H9 (cell line): ENCODE measurements at regions not wholly inside any gene's neighbourhood (a gene's known extent, or its start where the extent isn't known, plus 50 kb on each side); places are given as distances from the start of the nearest gene placed in this dataset.

Source experiments
- DNase-seq: peaks from one replicate; pipeline ENCODE4 v3.0.0-alpha.2; 2017
- H2AFZ ChIP-seq: one replicate; pipeline ENCODE4 v1.6.1; 2013; ENCODE audit warnings: mild to moderate bottlenecking, low read length, control low read depth, moderate library complexity
- H2AK5ac ChIP-seq: 2 replicates; pipeline ENCODE4 v1.6.1; 2013; ENCODE audit warnings: low read length, control low read depth, mixed read lengths; ENCODE audit not compliant: insufficient read length
- H2BK120ac ChIP-seq: one replicate; pipeline ENCODE4 v1.6.1; 2013; ENCODE audit warnings: low read depth, mild to moderate bottlenecking, low read length, control low read depth, inconsistent platforms; ENCODE audit not compliant: poor library complexity, severe bottlenecking
- H2BK12ac ChIP-seq: 2 replicates; pipeline ENCODE4 v1.6.1; 2013; ENCODE audit warnings: low read length, control low read depth, mixed read lengths, low read depth; ENCODE audit not compliant: insufficient read length
- H2BK15ac ChIP-seq: 2 replicates; pipeline ENCODE4 v1.6.1; 2013; ENCODE audit warnings: low read depth, low read length, control low read depth
- H2BK20ac ChIP-seq: one replicate; pipeline ENCODE4 v1.6.1; 2013; ENCODE audit warnings: low read depth, mild to moderate bottlenecking, low read length, control low read depth, inconsistent platforms; ENCODE audit not compliant: poor library complexity, severe bottlenecking
- H2BK5ac ChIP-seq: 2 replicates; pipeline ENCODE4 v1.6.1; 2013; ENCODE audit warnings: low read length, control low read depth, mixed read lengths; ENCODE audit not compliant: insufficient read length
- H3K14ac ChIP-seq: 2 replicates; pipeline ENCODE4 v1.6.1; 2013; ENCODE audit warnings: low read length, control low read depth; ENCODE audit not compliant: insufficient read depth
- H3K18ac ChIP-seq: 2 replicates; pipeline ENCODE4 v1.6.1; 2013; ENCODE audit warnings: low read depth, mild to moderate bottlenecking, mixed read lengths, low read length, control low read depth; ENCODE audit not compliant: insufficient read length
- H3K23ac ChIP-seq: 2 replicates; pipeline ENCODE4 v1.6.1; 2013; ENCODE audit warnings: low read length, control low read depth, mixed read lengths, low read depth; ENCODE audit not compliant: insufficient read length
- H3K23me2 ChIP-seq: 2 replicates; pipeline ENCODE4 v1.6.1; 2013; ENCODE audit warnings: low read depth, mild to moderate bottlenecking, mixed read lengths, low read length, control low read depth; ENCODE audit not compliant: insufficient read length, poor library complexity, severe bottlenecking
- H3K27ac ChIP-seq: 2 replicates; pipeline ENCODE4 v1.5.1; 2013; ENCODE audit warnings: low read length, control low read depth, mixed read lengths, low read depth; ENCODE audit not compliant: insufficient read length
- H3K27me3 ChIP-seq: 2 replicates; pipeline ENCODE4 v1.6.1; 2013; ENCODE audit warnings: low read length, control low read depth, inconsistent platforms; ENCODE audit not compliant: insufficient read depth
- H3K4ac ChIP-seq: 2 replicates; pipeline ENCODE4 v1.6.1; 2013; ENCODE audit warnings: low read depth, mild to moderate bottlenecking, control low read depth, inconsistent platforms, low read length, moderate library complexity
- H3K4me1 ChIP-seq: 2 replicates; pipeline ENCODE4 v1.6.1; 2013; ENCODE audit warnings: low read length, control low read depth, inconsistent platforms; ENCODE audit not compliant: insufficient read depth
- H3K4me2 ChIP-seq: 2 replicates; pipeline ENCODE4 v1.6.1; 2013; ENCODE audit warnings: low read length, control low read depth, mixed read lengths; ENCODE audit not compliant: insufficient read length, insufficient read depth
- H3K56ac ChIP-seq: 2 replicates; pipeline ENCODE4 v1.6.1; 2013; ENCODE audit warnings: low read depth, mild to moderate bottlenecking, mixed read lengths, low read length, control low read depth; ENCODE audit not compliant: insufficient read length
- H3K79me1 ChIP-seq: 2 replicates; pipeline ENCODE4 v1.6.1; 2013; ENCODE audit warnings: low read depth, mild to moderate bottlenecking, moderate library complexity, low read length, control low read depth, inconsistent platforms; ENCODE audit not compliant: insufficient read depth, poor library complexity, severe bottlenecking
- H3K79me2 ChIP-seq: 2 replicates; pipeline ENCODE4 v1.6.1; 2013; ENCODE audit warnings: low read length, control low read depth, inconsistent platforms; ENCODE audit not compliant: insufficient read depth
- H3K9ac ChIP-seq: 2 replicates; pipeline ENCODE4 v1.6.1; 2013; ENCODE audit warnings: low read length, control low read depth, mixed read lengths; ENCODE audit not compliant: insufficient read length; ENCODE audit errors: extremely low read depth
- H3K9me3 ChIP-seq: one replicate; pipeline ENCODE4 v1.6.1; 2013; ENCODE audit warnings: low read depth, low read length, inconsistent platforms; ENCODE audit not compliant: control insufficient read depth
- H3T11ph ChIP-seq: one replicate; pipeline ENCODE4 v1.6.1; 2013; ENCODE audit warnings: mild to moderate bottlenecking, low read length, control low read depth, inconsistent platforms
- H4K20me1 ChIP-seq: one replicate; pipeline ENCODE4 v1.6.1; 2013; ENCODE audit not compliant: control insufficient read depth, insufficient read length, insufficient read depth
- H4K5ac ChIP-seq: 2 replicates; pipeline ENCODE4 v1.6.1; 2013; ENCODE audit warnings: low read depth, mild to moderate bottlenecking, mixed read lengths, low read length, control low read depth; ENCODE audit not compliant: insufficient read length
- H4K8ac ChIP-seq: replicated peaks from 2 replicates; pipeline ENCODE4 v1.6.1; 2013; ENCODE audit warnings: low read length, control low read depth, mixed read lengths, low read depth; ENCODE audit not compliant: insufficient read length
- H4K91ac ChIP-seq: 2 replicates; pipeline ENCODE4 v1.6.1; 2013; ENCODE audit warnings: low read depth, mild to moderate bottlenecking, moderate library complexity, mixed read lengths, low read length, control low read depth; ENCODE audit not compliant: insufficient read length
- H3K27ac Mint-ChIP-seq, 3 experiments: 2 replicates in 2 of 3; 3 replicates in 1 of 3; pipeline ENCODE4 v1.8.0; 2020 to 2021; ENCODE audit warnings: mixed read lengths in 3 of 3, mild to moderate bottlenecking in 1 of 3, moderate library complexity in 1 of 3
- H3K27me3 Mint-ChIP-seq: 2 replicates; pipeline ENCODE4 v1.8.0; 2021; ENCODE audit warnings: low read depth, mild to moderate bottlenecking, moderate library complexity, mixed read lengths
- H3K36me3 Mint-ChIP-seq, 3 experiments: 2 replicates in 2 of 3; 3 replicates in 1 of 3; pipeline ENCODE4 v1.8.0; 2020 to 2021; ENCODE audit warnings: low read depth in 3 of 3, mixed read lengths in 3 of 3; ENCODE audit not compliant: insufficient read depth in 1 of 3
- H3K4me1 Mint-ChIP-seq, 2 experiments: 2 replicates each; pipeline ENCODE4 v1.8.0; 2020; ENCODE audit warnings: mixed read lengths in 2 of 2
- H3K4me3 Mint-ChIP-seq, 2 experiments: 2 replicates in 1 of 2; 3 replicates in 1 of 2; pipeline ENCODE4 v1.8.0; 2020 to 2021; ENCODE audit warnings: mild to moderate bottlenecking in 2 of 2, mixed read lengths in 2 of 2, moderate library complexity in 1 of 2
- H3K9me3 Mint-ChIP-seq, 2 experiments: 2 replicates in 1 of 2; 3 replicates in 1 of 2; pipeline ENCODE4 v1.8.0; 2020; ENCODE audit warnings: mild to moderate bottlenecking in 2 of 2, mixed read lengths in 2 of 2, moderate library complexity in 1 of 2
- CTCF ChIP-seq: fragments of 200-600 bp; sonication (generic); conservative IDR thresholded peaks from 3 replicates; pipeline ENCODE4 v1.8.0; 2021; ENCODE audit warnings: antibody characterized with exemption, mild to moderate bottlenecking
- WGBS: extraction: QIAGEN DNeasy Blood & Tissue Kit; methylation state at CpG from one replicate; pipeline ENCODE4 v1.1.7; 2013; ENCODE audit warnings: missing lambda C conversion rate, low lambda C conversion rate, mixed read lengths; ENCODE audit not compliant: insufficient read length; ENCODE audit errors: extremely low coverage; 5-methylcytosine and 5-hydroxymethylcytosine counted together

DNA sequence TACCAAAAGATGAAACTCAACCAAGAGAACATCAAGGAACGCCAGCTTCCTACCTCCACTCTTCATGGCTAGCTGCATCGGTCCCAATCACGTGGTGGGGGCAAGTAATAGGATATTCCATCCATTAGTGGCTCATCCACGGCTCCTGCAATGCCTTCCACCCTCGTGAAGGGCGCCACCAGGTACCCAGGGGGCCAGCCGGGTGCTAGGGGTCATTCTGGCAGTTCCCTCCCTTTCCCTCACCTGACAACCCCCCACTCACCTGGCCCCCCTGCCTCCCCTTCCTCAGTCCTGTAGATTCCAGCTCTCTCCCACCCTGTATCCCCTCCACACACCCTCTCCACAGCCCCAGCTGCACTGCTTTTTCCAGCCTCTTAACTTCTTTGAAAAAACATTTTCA, 161.9 kb downstream of the URI1 start:
- Histone ChIP-seq H4K5ac (no peak overlapping the region), H2BK20ac (no peak overlapping the region), H2BK15ac (no peak overlapping the region), H3K9me3 (no peaks in the 10 kb centered on the region), H3K56ac (no peak overlapping the region), H4K20me1 (no peaks in the 10 kb centered on the region), H3K9ac (no peak overlapping the region), H2AFZ (no peak overlapping the region), H3T11ph (no peak overlapping the region), H2BK12ac (no peak overlapping the region), H3K4me2 (no peak overlapping the region), H3K23ac (no peak overlapping the region), H3K27ac (no peak overlapping the region), H2BK120ac (no peak overlapping the region), H2BK5ac (no peak overlapping the region), H3K18ac (no peak overlapping the region), H4K8ac (no peak overlapping the region), H3K79me2 (no peaks in the 10 kb centered on the region), H4K91ac (no peak overlapping the region), H3K14ac (no peak overlapping the region; the same call in 1 of the 2 replicates), H3K27me3 (no peaks in the 10 kb centered on the region), H2AK5ac (no peak overlapping the region), H3K79me1 (no peaks in the 10 kb centered on the region), H3K4ac (no peak overlapping the region), H3K4me1 (no peaks in the 10 kb centered on the region), H3K23me2 (no peaks in the 10 kb centered on the region)
- DNase-seq, result no peak
- Mint-ChIP-seq H3K4me3 (no peak overlapping the region), H3K36me3 (peaks cover 0 to 9% (median 2%) of the 10 kb centered on the region in 3 experiments; a peak in 4 of 7 replicates), H3K27ac (no peak overlapping the region), H3K27me3 (peaks cover 3% of the 10 kb centered on the region; the same call in 1 of the 2 replicates), H3K9me3 (peaks cover 6 to 8% of the 10 kb centered on the region in 2 experiments; a peak in 4 of 5 replicates), H3K4me1 (peaks cover 0 to 4% of the 10 kb centered on the region in 2 experiments; a peak in 1 of 4 replicates)
- no peak for TF ChIP-seq CTCF
- no CpG with 5 or more reads among the region's 7 CpGs for WGBS
